Esophagus mucosa (tissue), 1 donor: ENCODE measurements at regions not wholly inside any gene's neighbourhood (a gene's known extent, or its start where the extent isn't known, plus 50 kb on each side); places are given as distances from the start of the nearest gene placed in this dataset.

ENCODE experiments used
- ATAC-seq: fragments of 200-7000 bp; cut with Tn5 transposase; one replicate; pipeline ENCODE4 v1.9.1; 2020
- donor health status: DM: yes; HTN: yes; CAD: no.

DNA sequence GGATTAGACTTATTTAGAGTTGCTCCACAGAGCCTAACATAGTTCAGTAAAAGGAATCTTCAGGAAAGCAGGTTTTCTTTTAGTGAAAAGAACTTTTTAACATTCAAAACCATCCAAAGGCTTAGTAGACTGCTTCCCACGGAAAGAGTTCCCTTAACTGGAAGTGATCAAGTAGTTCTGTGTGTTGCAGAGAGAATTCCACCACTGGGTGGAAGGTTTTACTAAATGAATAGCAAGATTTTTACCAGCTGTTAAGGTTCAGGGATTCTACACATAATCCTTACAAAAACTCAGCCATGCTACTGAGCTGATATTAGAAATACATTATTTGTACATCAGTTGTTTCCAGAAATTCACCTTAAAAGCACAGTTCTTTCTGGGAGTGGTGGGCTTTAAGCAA lies 119.7 kb downstream of the GDAP2 start:
- ATAC-seq, result no peak

DNA sequence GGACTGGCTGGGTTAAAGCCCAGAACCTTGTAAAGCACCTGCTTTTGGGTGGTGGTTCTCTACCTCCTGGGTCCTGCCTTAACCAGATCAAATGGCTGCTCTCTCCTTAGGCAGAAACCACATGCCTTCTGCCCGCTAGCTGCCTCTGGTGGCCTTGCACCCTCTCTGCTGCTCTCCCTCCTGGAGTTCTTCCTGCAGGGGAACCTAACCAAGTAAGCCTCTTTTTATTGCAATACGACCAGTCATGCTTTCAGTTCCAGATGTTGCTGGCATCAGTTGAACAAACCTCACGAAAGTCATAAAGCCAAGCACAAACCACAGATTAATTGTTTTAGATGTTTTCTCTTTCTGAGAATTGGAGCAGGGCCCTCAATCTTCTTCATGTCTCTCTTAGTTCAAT lies 118.9 kb downstream of the GDAP2 start:
- no peak for ATAC-seq

DNA sequence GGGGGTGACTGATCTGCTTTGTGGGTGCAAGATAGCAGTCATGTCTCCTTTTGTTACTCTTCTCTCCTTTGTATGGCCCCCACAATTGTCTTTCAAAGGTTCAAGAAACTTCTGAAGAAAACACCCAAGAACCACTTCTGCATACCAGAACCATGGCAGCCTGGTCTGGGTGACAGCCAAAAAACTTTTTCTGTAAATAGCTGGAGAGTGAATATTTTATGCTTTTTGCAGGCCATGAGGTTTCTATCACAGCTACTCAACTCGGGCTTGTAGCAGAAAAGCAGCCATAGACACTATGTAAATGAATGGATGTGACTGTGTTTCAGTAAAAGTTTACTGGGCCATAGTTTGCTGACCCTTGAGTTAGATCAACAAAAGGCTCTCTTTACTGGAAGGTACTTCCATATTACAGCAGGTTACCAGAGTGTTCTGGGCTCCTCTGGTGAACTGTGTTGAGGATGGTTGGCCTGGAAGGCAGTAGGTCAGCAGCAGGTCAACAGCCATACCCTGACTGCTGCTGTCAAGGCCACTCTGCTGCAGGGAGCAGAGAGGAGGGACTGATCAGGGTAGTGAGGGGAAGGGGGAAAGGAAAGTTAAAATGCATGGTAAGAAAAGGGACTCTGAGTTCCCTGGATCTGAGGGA lies 116.4 kb downstream of the GDAP2 start:
- ATAC-seq, result no peak
